Chondrocyte (in vitro differentiated cells): ENCODE measurements at regions not wholly inside any gene's neighbourhood (a gene's known extent, or its start where the extent isn't known, plus 50 kb on each side); places are given as distances from the start of the nearest gene placed in this dataset.

Experiments used
- DNase-seq: peaks from one replicate; pipeline ENCODE4 v3.0.0; 2021; ENCODE audit warnings: mixed read lengths, low spot score
- H3K27ac Mint-ChIP-seq: one replicate; pipeline ENCODE4 v1.8.0; 2021; ENCODE audit warnings: mild to moderate bottlenecking, moderate library complexity, mixed read lengths; ENCODE audit not compliant: unreplicated experiment
- H3K27me3 Mint-ChIP-seq: 2 replicates; pipeline ENCODE4 v1.8.0; 2021; ENCODE audit warnings: low read depth, mixed read lengths
- H3K36me3 Mint-ChIP-seq: 2 replicates; pipeline ENCODE4 v1.8.0; 2021; ENCODE audit warnings: low read depth, mixed read lengths
- H3K4me1 Mint-ChIP-seq: 2 replicates; pipeline ENCODE4 v1.8.0; 2021; ENCODE audit warnings: low read depth, mild to moderate bottlenecking, mixed read lengths
- H3K4me3 Mint-ChIP-seq: one replicate; pipeline ENCODE4 v1.8.0; 2021; ENCODE audit warnings: mild to moderate bottlenecking, moderate library complexity, mixed read lengths; ENCODE audit not compliant: unreplicated experiment
- H3K9me3 Mint-ChIP-seq: 2 replicates; pipeline ENCODE4 v1.8.0; 2021; ENCODE audit warnings: low read depth, mixed read lengths
- CTCF ChIP-seq: fragments of 200-600 bp; sonication (generic); IDR thresholded peaks from 2 replicates; pipeline ENCODE4 v1.5.0; 2021; ENCODE audit warnings: antibody characterized with exemption, mild to moderate bottlenecking, moderate library complexity

- H3K36me3 Mint-ChIP-seq: no peaks in the 10 kb centered on the region
- H3K27ac Mint-ChIP-seq: no peak overlapping the region
- no peaks in the 10 kb centered on the region for H3K27me3 Mint-ChIP-seq
- DNase-seq: no peak
- H3K4me3 Mint-ChIP-seq: no peak overlapping the region
- no peaks in the 10 kb centered on the region for H3K4me1 Mint-ChIP-seq
- peaks cover 52% of the 10 kb centered on the region for H3K9me3 Mint-ChIP-seq
- TF ChIP-seq CTCF: no peak
Observed at GRCh38 chr19:30178721-30179402, 193.3 kb upstream of the ZNF536 start.

- no peak for DNase-seq
- Mint-ChIP-seq H3K27me3 (no peaks in the 10 kb centered on the region), H3K4me3 (no peak overlapping the region), H3K27ac (no peak overlapping the region), H3K36me3 (peaks cover 4% of the 10 kb centered on the region), H3K4me1 (no peaks in the 10 kb centered on the region), H3K9me3 (peaks cover 65% of the 10 kb centered on the region)
- no peak for TF ChIP-seq CTCF
Observed at GRCh38 chr19:30180691-30181090, 191.5 kb upstream of the ZNF536 start.

GRCh38 chr19:30183807-30184490, 188.2 kb upstream of the ZNF536 start:
- TF ChIP-seq CTCF: no peak
- no peaks in the 10 kb centered on the region for H3K4me1 Mint-ChIP-seq
- H3K4me3 Mint-ChIP-seq: no peak overlapping the region
- H3K36me3 Mint-ChIP-seq: peaks cover 4% of the 10 kb centered on the region
- H3K9me3 Mint-ChIP-seq: peaks cover 67% of the 10 kb centered on the region
- H3K27me3 Mint-ChIP-seq: no peaks in the 10 kb centered on the region
- no peak overlapping the region for H3K27ac Mint-ChIP-seq
- no peak for DNase-seq

- Mint-ChIP-seq H3K36me3 (no peaks in the 10 kb centered on the region), H3K27me3 (no peaks in the 10 kb centered on the region), H3K27ac (no peak overlapping the region), H3K9me3 (peaks cover 30% of the 10 kb centered on the region), H3K4me3 (no peak overlapping the region), H3K4me1 (no peaks in the 10 kb centered on the region)
- TF ChIP-seq CTCF: no peak
- DNase-seq: no peak
Observed at GRCh38 chr19:30202060-30202600, 170.1 kb upstream of the ZNF536 start.

GRCh38 chr19:30204721-30205120, 167.5 kb upstream of the ZNF536 start:
- no peak overlapping the region for H3K27ac Mint-ChIP-seq
- H3K9me3 Mint-ChIP-seq: peaks cover 9% of the 10 kb centered on the region
- DNase-seq: no peak
- H3K36me3 Mint-ChIP-seq: no peaks in the 10 kb centered on the region
- TF ChIP-seq CTCF: no peak
- peaks cover 6% of the 10 kb centered on the region for H3K27me3 Mint-ChIP-seq
- H3K4me1 Mint-ChIP-seq: no peaks in the 10 kb centered on the region
- H3K4me3 Mint-ChIP-seq: no peak overlapping the region
